ENCODE measurements at regions not wholly inside any gene's neighbourhood (a gene's known extent, or its start where the extent isn't known, plus 50 kb on each side); places are given as distances from the start of the nearest gene placed in this dataset.

GRCh38 chr2:54380670-54381069, 75.5 kb upstream of the SPTBN1 start:
- no peak for DNase-seq (ENCODE audit: low spot score in 2 of 2)
- ATAC-seq (replicated peaks; ENCODE audit: extremely low read depth, poor library complexity, severe bottlenecking), result no peak
- no peak overlapping the region for H3K27ac Mint-ChIP-seq (ENCODE audit: low read depth)

GRCh38 chr2:54381293-54381692, 74.8 kb upstream of the SPTBN1 start:
- DNase-seq (ENCODE audit: low spot score in 2 of 2) (no peak), ATAC-seq (replicated peaks; ENCODE audit: extremely low read depth, poor library complexity, severe bottlenecking) (no peak)
- H3K36me3 Mint-ChIP-seq (ENCODE audit: insufficient read depth), result no peaks in the 10 kb centered on the region
- no peaks in the 10 kb centered on the region for H3K27me3 Mint-ChIP-seq
- H3K4me3 Mint-ChIP-seq, result no peak overlapping the region
- no peaks in the 10 kb centered on the region for H3K9me3 Mint-ChIP-seq
- H3K27ac Mint-ChIP-seq (ENCODE audit: low read depth), result no peak overlapping the region
- H3K4me1 Mint-ChIP-seq, result no peaks in the 10 kb centered on the region

More at GRCh38 chr2:54380670-54381069, 75.5 kb upstream of the SPTBN1 start:
- Mint-ChIP-seq H3K27me3 (no peaks in the 10 kb centered on the region), H3K4me1 (no peaks in the 10 kb centered on the region), H3K9me3 (no peaks in the 10 kb centered on the region), H3K4me3 (no peak overlapping the region), H3K36me3 (ENCODE audit: insufficient read depth) (no peaks in the 10 kb centered on the region)

- DNase-seq (ENCODE audit: low spot score in 2 of 2) (no peak), ATAC-seq (replicated peaks; ENCODE audit: extremely low read depth, poor library complexity, severe bottlenecking) (no peak)
- Mint-ChIP-seq H3K27ac (ENCODE audit: low read depth) (no peak overlapping the region), H3K27me3 (no peaks in the 10 kb centered on the region), H3K4me3 (no peak overlapping the region), H3K4me1 (no peaks in the 10 kb centered on the region), H3K9me3 (no peaks in the 10 kb centered on the region), H3K36me3 (ENCODE audit: insufficient read depth) (peaks cover 3% of the 10 kb centered on the region)
Measured at GRCh38 chr2:54382601-54383000, 73.5 kb upstream of the SPTBN1 start.

- Mint-ChIP-seq H3K4me1 (no peaks in the 10 kb centered on the region), H3K4me3 (no peak overlapping the region), H3K27ac (ENCODE audit: low read depth) (no peak overlapping the region), H3K27me3 (no peaks in the 10 kb centered on the region), H3K9me3 (no peaks in the 10 kb centered on the region), H3K36me3 (ENCODE audit: insufficient read depth) (peaks cover 3% of the 10 kb centered on the region)
- DNase-seq (ENCODE audit: low spot score in 2 of 2) (no peak), ATAC-seq (replicated peaks; ENCODE audit: extremely low read depth, poor library complexity, severe bottlenecking) (no peak)
Measured at GRCh38 chr2:54384301-54385203, 71.6 kb upstream of the SPTBN1 start.

- H3K36me3 Mint-ChIP-seq (ENCODE audit: insufficient read depth), result peaks cover 3% of the 10 kb centered on the region
- H3K27ac Mint-ChIP-seq (ENCODE audit: low read depth), result no peak overlapping the region
- H3K4me3 Mint-ChIP-seq, result no peak overlapping the region
- no peaks in the 10 kb centered on the region for H3K9me3 Mint-ChIP-seq
- ATAC-seq (replicated peaks; ENCODE audit: extremely low read depth, poor library complexity, severe bottlenecking) (no peak), DNase-seq (ENCODE audit: low spot score in 2 of 2) (no peak)
- H3K4me1 Mint-ChIP-seq, result no peaks in the 10 kb centered on the region
- H3K27me3 Mint-ChIP-seq, result no peaks in the 10 kb centered on the region
Measured at GRCh38 chr2:54385271-54385670, 70.9 kb upstream of the SPTBN1 start.

GRCh38 chr2:54386585-54386984, 69.5 kb upstream of the SPTBN1 start:
- Mint-ChIP-seq H3K27ac (ENCODE audit: low read depth) (no peak overlapping the region), H3K4me1 (no peaks in the 10 kb centered on the region), H3K27me3 (no peaks in the 10 kb centered on the region), H3K9me3 (no peaks in the 10 kb centered on the region), H3K36me3 (ENCODE audit: insufficient read depth) (peaks cover 3% of the 10 kb centered on the region), H3K4me3 (no peak overlapping the region)
- DNase-seq (ENCODE audit: low spot score in 2 of 2) (no peak), ATAC-seq (replicated peaks; ENCODE audit: extremely low read depth, poor library complexity, severe bottlenecking) (no peak)

- H3K27me3 Mint-ChIP-seq, result no peaks in the 10 kb centered on the region
- DNase-seq (ENCODE audit: low spot score in 2 of 2) (no peak), ATAC-seq (replicated peaks; ENCODE audit: extremely low read depth, poor library complexity, severe bottlenecking) (no peak)
Measured at GRCh38 chr2:54387059-54387991, 68.8 kb upstream of the SPTBN1 start.

GRCh38 chr2:54388076-54388475, 68.1 kb upstream of the SPTBN1 start:
- Mint-ChIP-seq H3K4me1 (no peaks in the 10 kb centered on the region), H3K36me3 (ENCODE audit: insufficient read depth) (peaks cover 4% of the 10 kb centered on the region), H3K27me3 (no peaks in the 10 kb centered on the region), H3K4me3 (no peak overlapping the region), H3K27ac (ENCODE audit: low read depth) (no peak overlapping the region), H3K9me3 (no peaks in the 10 kb centered on the region)
- no peak for ATAC-seq (replicated peaks; ENCODE audit: extremely low read depth, poor library complexity, severe bottlenecking)
- no peak for DNase-seq (ENCODE audit: low spot score in 2 of 2)

More at GRCh38 chr2:54387059-54387991, 68.8 kb upstream of the SPTBN1 start:
- H3K36me3 Mint-ChIP-seq (ENCODE audit: insufficient read depth), result peaks cover 4% of the 10 kb centered on the region
- no peaks in the 10 kb centered on the region for H3K4me1 Mint-ChIP-seq
- H3K9me3 Mint-ChIP-seq, result no peaks in the 10 kb centered on the region
- H3K4me3 Mint-ChIP-seq, result no peak overlapping the region
- H3K27ac Mint-ChIP-seq (ENCODE audit: low read depth), result no peak overlapping the region

- ATAC-seq (replicated peaks; ENCODE audit: extremely low read depth, poor library complexity, severe bottlenecking) (no peak), DNase-seq (ENCODE audit: low spot score in 2 of 2) (no peak)
- H3K36me3 Mint-ChIP-seq (ENCODE audit: insufficient read depth), result peaks cover 5% of the 10 kb centered on the region
- peaks cover 10% of the 10 kb centered on the region for H3K4me1 Mint-ChIP-seq
- H3K27ac Mint-ChIP-seq (ENCODE audit: low read depth), result no peak overlapping the region
- H3K27me3 Mint-ChIP-seq, result no peaks in the 10 kb centered on the region
- H3K9me3 Mint-ChIP-seq, result no peaks in the 10 kb centered on the region
- no peak overlapping the region for H3K4me3 Mint-ChIP-seq
Measured at GRCh38 chr2:54392555-54393324, 63.4 kb upstream of the SPTBN1 start.

- Mint-ChIP-seq H3K36me3 (ENCODE audit: insufficient read depth) (peaks cover 5% of the 10 kb centered on the region), H3K27ac (ENCODE audit: low read depth) (peak overlapping the region; percentile 89), H3K4me3 (peak overlapping the region; percentile 66), H3K27me3 (no peaks in the 10 kb centered on the region), H3K9me3 (no peaks in the 10 kb centered on the region), H3K4me1 (peaks cover 10% of the 10 kb centered on the region)
- ATAC-seq (replicated peaks; ENCODE audit: extremely low read depth, poor library complexity, severe bottlenecking) (peak; percentile 68), DNase-seq (ENCODE audit: low spot score in 2 of 2) (peak in 1 of 2 donors; percentile 13)
Measured at GRCh38 chr2:54394392-54394791, 61.7 kb upstream of the SPTBN1 start.

GRCh38 chr2:54396107-54396506, 60.0 kb upstream of the SPTBN1 start:
- peaks cover 10% of the 10 kb centered on the region for H3K4me1 Mint-ChIP-seq
- H3K27ac Mint-ChIP-seq (ENCODE audit: low read depth), result no peak overlapping the region
- H3K9me3 Mint-ChIP-seq, result no peaks in the 10 kb centered on the region
- no peak for DNase-seq (ENCODE audit: low spot score in 2 of 2)
- ATAC-seq (replicated peaks; ENCODE audit: extremely low read depth, poor library complexity, severe bottlenecking), result no peak
- H3K27me3 Mint-ChIP-seq, result no peaks in the 10 kb centered on the region
- no peak overlapping the region for H3K4me3 Mint-ChIP-seq
- H3K36me3 Mint-ChIP-seq (ENCODE audit: insufficient read depth), result peaks cover 5% of the 10 kb centered on the region

GRCh38 chr2:54396798-54397197, 59.3 kb upstream of the SPTBN1 start:
- ATAC-seq (replicated peaks; ENCODE audit: extremely low read depth, poor library complexity, severe bottlenecking), result no peak
- no peak overlapping the region for H3K27ac Mint-ChIP-seq (ENCODE audit: low read depth)

More at GRCh38 chr2:54396798-54397197, 59.3 kb upstream of the SPTBN1 start:
- H3K27me3 Mint-ChIP-seq, result no peaks in the 10 kb centered on the region
- H3K9me3 Mint-ChIP-seq, result no peaks in the 10 kb centered on the region
- peaks cover 10% of the 10 kb centered on the region for H3K4me1 Mint-ChIP-seq
- H3K4me3 Mint-ChIP-seq, result no peak overlapping the region
- DNase-seq (ENCODE audit: low spot score in 2 of 2), result no peak
- peaks cover 4% of the 10 kb centered on the region for H3K36me3 Mint-ChIP-seq (ENCODE audit: insufficient read depth)
